Stimulated activated CD8-positive, alpha-beta memory T cell treated with anti-CD3 and anti-CD28 coated beads, Interleukin-7, amount 100 ng/mL, for 1 hour (primary cell): ENCODE measurements at regions not wholly inside any gene's neighbourhood (a gene's known extent, or its start where the extent isn't known, plus 50 kb on each side); places are given as distances from the start of the nearest gene placed in this dataset.
A peak's percentile ranks its signal among the peaks of the same experiment; 100 is the strongest.

Experiments
- DNase-seq, 2 donors: peaks; one replicate each; pipeline ENCODE4 v3.0.0-alpha.2; 2020; ENCODE audit warnings: low read depth in 2 of 2

- no peak for DNase-seq
Observed at GRCh38 chr21:38702196-38702595, 103.5 kb upstream of the ETS2 start.

GRCh38 chr21:38709876-38710275 lies 95.9 kb upstream of the ETS2 start:
- no peak for DNase-seq

DNA sequence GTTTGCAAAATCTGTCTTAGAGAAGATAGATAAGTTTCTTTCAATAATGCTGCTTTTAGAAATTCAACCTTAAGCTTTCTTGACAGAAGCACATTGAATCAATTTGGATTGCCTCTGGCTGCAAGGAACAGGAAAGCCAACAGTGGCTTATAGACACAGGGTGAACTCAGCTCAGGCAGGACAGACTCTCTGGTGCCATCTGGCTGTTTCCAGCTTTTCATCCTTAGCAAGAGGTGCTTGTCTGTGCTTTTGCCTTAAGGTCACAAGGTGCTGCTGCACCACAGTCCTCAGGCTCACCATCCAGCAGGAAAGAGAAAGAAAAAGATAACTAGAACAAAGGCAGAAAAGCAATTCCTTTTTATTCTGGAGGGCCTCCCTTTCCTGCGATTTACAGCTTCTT lies 93.7 kb upstream of the ETS2 start:
- DNase-seq, result no peak

DNA sequence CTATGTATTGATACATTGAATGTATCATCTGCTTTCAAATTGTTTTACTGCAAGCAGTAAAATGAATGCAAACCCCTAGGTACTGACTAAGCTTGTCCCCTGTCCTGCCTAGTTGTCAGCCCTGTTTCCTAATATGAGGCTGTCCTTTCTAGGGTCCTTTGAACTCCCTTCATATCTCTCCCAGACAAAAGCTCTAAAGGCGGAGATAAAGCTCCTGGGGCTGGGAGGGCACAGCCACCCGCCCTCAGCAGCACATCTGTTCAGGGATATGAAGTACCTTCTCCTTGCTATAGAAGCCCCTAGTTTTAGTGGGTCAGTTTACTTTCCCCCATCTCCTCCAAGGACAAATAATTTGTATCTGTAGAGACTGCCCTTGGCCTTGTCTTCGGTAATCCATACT lies 93.1 kb upstream of the ETS2 start:
- no peak for DNase-seq

DNA sequence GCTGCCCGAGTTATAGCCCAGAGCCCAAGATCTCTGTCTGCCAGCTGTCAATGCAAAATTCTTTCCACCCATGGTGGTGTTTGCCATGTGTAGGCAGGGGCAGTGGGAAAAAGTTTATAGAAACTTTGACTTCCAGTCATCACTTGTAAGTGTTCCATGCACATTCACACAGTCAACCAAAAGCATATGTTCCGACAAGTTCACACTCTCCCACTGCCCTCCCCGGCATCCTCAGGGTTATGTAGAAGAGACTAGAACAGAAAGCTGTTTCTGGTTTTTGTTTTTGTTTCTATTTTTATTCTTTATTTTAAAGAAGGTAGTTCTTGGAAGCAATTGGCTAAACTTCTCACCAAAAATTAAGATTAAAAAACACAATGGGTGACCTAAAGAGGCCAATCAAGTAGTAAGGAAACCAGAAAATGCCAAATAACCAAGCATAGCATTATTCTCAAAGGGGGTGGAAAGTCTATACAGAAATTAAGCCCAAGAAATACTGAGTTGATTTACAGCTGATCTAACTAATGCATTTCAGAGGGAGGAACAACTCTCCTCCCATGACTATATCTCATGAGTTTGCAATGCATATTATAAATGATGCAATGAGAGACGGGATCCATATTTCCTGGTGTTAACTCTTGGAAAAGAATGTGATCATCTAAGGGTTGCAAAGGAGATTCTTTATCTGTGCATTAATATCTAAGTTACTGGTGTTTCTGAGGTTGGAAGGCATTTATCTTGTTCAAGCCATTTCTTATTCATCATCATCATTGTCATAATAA lies 91.5 kb upstream of the ETS2 start:
- no peak for DNase-seq

GRCh38 chr21:38714999-38715398 lies 90.7 kb upstream of the ETS2 start:
- DNase-seq, result no peak

DNA sequence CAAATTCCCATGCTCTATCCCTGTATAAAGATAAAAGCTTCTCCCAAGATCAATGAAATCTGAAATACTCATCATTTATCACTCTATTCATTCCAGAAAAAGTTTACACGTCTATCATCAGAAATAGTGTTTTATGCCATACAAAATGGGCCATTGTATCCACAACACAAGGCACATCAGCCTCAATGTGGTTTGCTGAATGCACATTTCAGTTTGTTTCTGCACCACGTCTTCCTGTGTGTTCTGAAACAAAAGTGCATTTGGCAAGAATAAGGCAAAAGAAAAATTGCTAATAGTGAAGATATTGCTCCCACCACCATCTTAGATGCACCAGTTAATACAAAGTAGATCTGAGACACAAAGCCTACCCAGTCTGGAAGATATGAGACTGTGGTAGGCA lies 89.6 kb upstream of the ETS2 start:
- no peak for DNase-seq

- DNase-seq, result no peak
Observed at GRCh38 chr21:38716942-38717341, 88.8 kb upstream of the ETS2 start.

DNA sequence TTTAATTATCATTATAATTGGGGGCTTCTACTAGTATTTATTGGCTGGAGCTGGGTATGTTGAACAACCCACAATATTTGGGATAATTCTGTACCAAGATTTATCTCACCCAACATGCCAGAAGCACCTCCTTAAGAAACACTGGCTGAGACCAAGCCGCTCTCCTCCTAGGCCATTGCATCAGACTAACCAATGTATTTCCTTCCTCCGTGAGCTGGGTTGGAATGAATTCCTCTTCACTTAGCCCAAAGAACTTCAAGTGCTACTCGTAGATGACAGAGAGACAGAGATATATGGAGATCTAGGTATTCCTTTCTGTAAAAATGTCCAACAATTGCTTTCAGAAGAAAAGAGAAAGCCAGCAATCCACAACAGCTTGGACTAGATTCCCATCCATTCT lies 87.2 kb upstream of the ETS2 start:
- no peak for DNase-seq

DNA sequence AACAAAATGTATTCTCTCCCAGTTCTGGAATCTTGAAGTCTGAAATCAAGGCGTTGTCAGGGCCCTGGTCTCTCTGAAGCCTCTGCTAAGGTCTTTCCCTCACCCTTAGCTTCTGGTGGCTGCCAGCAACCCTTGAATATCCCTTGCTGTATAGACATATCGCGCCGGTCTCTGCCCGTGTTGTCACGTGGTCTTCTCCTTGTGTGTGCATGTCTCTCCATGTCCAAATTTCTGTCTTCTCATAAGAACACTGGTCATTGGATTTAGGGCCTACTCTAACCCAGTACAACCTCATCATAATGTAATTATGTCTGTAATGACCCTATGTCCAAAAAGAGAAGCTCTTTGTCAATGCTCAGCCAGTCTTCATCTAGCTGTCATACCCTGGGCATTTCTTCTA lies 85.7 kb upstream of the ETS2 start:
- DNase-seq, result no peak

DNA sequence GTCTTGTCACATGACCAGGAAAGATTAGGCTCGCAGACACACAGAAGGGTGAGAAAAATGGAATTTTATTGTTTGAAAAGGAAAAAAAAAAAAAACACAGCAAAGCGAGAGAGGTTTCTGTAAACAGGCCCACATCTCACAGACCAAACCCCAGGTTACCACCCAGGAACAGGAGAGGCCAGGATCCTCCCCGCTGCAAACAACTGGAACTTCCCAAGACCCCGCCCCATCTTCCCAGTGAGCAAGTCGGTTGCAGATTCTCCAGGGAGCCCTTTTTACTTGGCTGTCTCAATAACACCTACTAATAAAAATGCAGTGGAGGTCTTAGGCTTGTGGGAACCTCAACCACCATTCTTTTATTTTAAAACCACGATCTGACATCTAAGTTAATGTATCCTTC lies 84.7 kb upstream of the ETS2 start:
- DNase-seq, result no peak

DNA sequence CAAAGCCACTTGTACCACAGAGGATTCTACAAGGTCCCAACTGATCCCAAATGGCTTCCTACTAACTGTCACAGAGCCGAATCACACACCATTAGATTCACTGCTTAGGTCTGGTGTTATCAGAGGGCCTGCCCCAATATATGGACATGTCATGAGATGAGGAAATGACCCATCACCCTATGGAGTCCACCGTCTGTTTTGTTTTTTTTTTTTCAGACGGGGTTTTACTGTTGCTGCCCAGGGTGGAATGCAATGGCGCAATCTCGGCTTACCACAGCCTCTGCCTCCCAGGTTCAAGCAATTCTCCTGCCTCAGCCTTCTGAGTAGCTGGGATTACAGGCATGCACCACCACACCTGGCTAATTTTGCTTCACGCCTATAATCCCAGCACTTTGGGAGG lies 83.8 kb upstream of the ETS2 start:
- DNase-seq, result no peak

DNA sequence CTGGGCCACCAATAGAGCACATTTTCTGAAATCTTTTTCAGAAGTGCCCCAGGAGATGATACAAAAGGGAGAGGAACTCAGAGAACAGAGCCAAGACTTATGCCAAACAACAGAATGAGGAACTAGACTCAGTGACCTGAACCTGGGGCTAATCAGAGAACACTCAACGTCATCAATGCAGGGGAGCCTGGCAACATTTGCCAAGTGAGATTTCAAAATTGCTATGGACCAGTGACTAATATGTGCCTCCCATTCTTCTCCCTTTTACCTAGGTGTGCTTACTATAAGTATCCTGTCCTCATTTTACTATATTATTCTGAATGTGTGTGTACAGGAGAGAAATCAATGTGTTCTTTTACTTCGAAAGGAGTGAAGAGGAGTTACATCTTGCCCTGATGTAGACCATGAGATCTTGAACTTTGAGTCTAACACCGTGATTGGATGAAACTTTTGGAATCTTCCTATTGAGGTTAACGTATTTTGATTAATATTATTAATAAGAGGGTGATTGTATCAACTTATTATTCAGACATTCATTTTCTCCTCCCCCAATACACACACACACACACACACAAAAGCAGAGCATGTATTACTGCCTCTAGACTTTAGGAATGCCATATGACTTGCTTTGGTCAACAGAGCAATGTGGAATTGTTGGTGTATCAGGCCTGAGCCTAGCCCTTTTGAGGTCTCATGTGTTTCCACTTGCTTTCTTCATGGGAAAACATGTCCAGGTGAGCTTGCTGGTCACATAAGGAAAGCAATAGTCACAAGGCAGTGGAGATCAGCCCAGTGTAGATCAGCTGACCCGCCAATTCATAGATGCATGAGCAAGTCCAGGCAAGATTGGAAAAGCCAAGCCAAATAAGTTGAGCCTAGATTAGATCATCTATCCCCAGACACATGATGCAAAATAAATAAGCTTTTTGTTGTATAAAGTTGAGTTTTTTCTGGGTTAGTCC lies 80.3 kb upstream of the ETS2 start:
- DNase-seq, result no peak

GRCh38 chr21:38726482-38726881 lies 79.2 kb upstream of the ETS2 start:
- no peak for DNase-seq

DNA sequence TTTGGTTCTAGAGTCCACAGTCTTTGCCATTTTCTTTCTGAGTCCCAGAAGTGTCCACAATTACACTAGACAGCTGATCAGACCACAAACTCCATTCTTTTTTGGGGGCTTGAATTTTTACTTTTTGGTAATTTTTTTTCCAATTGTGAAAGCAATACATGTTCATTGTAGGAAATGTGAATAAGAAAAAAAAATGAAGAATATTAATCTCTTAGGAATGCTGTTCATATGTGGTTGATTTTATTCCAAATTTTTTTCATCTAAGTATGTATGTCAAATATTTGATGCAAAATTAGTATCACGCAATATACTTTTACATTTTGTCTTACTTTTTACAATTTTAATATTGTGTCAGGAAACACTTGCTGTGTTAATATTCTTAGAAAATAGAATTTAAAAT lies 76.4 kb upstream of the ETS2 start:
- no peak for DNase-seq

- no peak for DNase-seq
Observed at GRCh38 chr21:38729754-38730379, 75.9 kb upstream of the ETS2 start.

- DNase-seq, result peak; percentile 44 to 66
Observed at GRCh38 chr21:38733972-38734546, 71.7 kb upstream of the ETS2 start.

GRCh38 chr21:38734646-38735365 lies 70.9 kb upstream of the ETS2 start:
- DNase-seq, result no peak

DNA sequence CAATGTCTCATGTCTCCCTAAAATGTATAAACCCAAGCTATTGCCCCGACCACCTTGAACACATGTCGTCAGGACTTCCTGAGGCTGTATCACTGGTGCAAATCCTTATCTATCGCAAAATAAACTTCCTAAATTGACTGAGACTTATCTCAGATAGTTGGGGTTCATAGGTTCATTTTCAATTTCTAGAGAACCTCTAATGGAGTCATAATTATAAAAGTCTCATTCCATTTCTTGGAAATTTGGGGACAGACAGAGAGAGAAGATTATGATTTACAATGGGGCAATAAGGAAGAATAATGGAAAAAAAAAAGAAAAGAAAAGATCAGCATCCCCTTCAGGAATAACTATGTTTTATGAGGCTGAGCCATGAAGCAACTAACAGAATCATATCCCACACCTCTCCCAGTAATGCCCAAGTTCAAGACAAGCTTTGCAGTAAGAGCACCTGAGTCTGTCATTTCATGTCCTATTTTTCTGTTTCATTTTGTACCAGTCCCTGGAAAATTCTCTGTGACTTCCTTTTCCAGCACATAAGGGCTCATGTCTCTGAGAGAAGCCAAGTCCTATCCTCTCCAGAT lies 70.0 kb upstream of the ETS2 start:
- no peak for DNase-seq

GRCh38 chr21:38740090-38740489 lies 65.6 kb upstream of the ETS2 start:
- no peak for DNase-seq
